ENCODE measurements at regions not wholly inside any gene's neighbourhood (a gene's known extent, or its start where the extent isn't known, plus 50 kb on each side); places are given as distances from the start of the nearest gene placed in this dataset.

DNA sequence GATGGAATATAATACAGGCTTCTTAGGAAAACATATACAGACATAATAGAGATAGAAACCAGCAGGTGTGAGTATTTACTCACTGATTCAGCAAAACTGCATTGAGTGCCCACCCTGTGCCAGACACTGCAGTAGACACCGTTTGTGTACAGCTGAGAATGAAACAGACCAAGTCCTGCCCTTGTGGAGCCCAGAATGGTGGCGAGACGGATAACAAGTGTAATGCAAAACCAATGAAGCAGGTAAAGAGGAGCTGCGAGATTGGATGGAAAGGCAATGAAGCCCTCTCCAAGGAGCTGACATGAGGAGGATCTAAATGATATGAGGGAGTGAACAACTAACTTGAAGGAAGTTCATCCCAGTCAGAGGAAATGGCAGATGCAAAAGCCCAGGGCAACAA, 256.4 kb downstream of the MEX3B start:
- no peak for TF ChIP-seq POLR2A (IDR thresholded peaks at IDR 0.05)
- TF ChIP-seq, protein P1, sequence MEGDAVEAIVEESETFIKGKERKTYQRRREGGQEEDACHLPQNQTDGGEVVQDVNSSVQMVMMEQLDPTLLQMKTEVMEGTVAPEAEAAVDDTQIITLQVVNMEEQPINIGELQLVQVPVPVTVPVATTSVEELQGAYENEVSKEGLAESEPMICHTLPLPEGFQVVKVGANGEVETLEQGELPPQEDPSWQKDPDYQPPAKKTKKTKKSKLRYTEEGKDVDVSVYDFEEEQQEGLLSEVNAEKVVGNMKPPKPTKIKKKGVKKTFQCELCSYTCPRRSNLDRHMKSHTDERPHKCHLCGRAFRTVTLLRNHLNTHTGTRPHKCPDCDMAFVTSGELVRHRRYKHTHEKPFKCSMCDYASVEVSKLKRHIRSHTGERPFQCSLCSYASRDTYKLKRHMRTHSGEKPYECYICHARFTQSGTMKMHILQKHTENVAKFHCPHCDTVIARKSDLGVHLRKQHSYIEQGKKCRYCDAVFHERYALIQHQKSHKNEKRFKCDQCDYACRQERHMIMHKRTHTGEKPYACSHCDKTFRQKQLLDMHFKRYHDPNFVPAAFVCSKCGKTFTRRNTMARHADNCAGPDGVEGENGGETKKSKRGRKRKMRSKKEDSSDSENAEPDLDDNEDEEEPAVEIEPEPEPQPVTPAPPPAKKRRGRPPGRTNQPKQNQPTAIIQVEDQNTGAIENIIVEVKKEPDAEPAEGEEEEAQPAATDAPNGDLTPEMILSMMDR (IDR thresholded peaks at IDR 0.05): no peak
- no peak for TF ChIP-seq EP300 (IDR thresholded peaks at IDR 0.05)
